IPS-NIHi7 (cell line): ENCODE measurements at regions not wholly inside any gene's neighbourhood (a gene's known extent, or its start where the extent isn't known, plus 50 kb on each side); places are given as distances from the start of the nearest gene placed in this dataset.
A peak's percentile ranks its signal among the peaks of the same experiment; 100 is the strongest.
"Not testable (repeated sequence)": the region's sequence is repeated elsewhere in the genome, so short reads cannot be mapped to it uniquely, and the experiment has no call there.

Experiments
- DNase-seq: peaks from one replicate; pipeline ENCODE4 v3.0.0; 2012; ENCODE audit warnings: mixed read lengths; ENCODE audit errors: extremely low spot score

- DNase-seq: peak; percentile 69
Measured at GRCh38 chr11:11010624-11011127, 152.8 kb upstream of the ZBED5 start.

- no peak for DNase-seq
Measured at GRCh38 chr11:11009179-11009578, 151.3 kb upstream of the ZBED5 start.

DNA sequence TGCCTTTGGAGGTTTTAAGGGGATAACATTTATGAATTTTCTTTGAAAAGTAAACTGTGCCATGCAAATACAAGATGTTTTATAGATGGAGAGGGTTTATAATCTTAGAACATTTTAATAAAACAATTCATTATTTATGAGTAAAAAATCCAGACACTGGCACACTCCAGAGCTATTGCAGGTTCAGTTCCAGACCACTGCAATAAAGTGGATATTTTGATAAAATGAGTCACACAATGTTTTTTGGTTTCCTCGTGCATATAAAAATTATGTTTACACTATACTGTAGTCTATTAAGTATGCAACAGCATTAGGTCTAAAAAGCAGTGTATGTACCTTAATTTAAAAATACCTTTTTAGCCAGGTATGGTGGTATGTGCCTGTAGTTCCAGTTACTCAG lies 146.2 kb upstream of the ZBED5 start:
- DNase-seq: no peak

DNA sequence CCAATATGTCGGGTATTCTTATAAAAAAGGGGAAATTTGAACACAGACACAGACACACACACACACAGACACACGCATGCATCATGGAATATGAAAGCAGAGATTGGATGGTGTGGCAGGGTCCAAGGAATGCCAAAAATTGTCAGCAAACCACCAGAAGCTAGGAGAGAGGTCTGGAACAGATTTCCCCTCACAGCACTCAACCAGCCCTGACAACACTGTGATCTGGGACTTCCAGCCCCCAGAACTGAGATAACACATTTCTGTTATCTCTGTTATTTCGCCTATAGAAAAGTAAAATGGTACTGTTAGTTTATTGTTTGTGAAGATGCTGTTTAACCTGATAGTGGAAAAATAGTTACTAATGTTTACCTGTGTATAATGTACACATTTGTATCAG lies 145.4 kb upstream of the ZBED5 start:
- no peak for DNase-seq

- no peak for DNase-seq
Measured at GRCh38 chr11:11000579-11001283, 142.9 kb upstream of the ZBED5 start.

GRCh38 chr11:10998674-10999073 lies 140.8 kb upstream of the ZBED5 start:
- no peak for DNase-seq

- no peak for DNase-seq
Measured at GRCh38 chr11:10996678-10997077, 138.8 kb upstream of the ZBED5 start.

- no peak for DNase-seq
Measured at GRCh38 chr11:10993640-10994039, 135.8 kb upstream of the ZBED5 start.

DNA sequence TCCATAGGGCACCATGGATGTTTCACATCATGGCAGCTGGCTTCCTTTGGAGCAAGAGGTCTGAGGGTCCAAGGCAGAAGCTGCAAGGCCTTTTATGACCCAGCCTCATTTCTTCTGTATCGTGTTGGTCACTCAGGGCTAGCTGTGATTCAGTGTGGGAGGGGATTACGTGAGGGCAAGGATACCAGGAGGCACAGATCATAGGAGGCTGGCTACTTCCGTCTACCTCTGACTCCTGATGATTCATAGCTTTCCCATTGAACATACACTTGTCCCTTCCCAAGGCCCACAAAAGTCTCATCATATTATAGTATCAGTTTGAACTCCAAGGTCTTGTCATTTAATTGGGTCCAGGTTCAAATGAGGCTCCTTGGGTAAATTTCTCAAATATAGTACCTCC lies 135.3 kb upstream of the ZBED5 start:
- no peak for DNase-seq

GRCh38 chr11:10991393-10991792 lies 133.5 kb upstream of the ZBED5 start:
- no peak for DNase-seq

DNA sequence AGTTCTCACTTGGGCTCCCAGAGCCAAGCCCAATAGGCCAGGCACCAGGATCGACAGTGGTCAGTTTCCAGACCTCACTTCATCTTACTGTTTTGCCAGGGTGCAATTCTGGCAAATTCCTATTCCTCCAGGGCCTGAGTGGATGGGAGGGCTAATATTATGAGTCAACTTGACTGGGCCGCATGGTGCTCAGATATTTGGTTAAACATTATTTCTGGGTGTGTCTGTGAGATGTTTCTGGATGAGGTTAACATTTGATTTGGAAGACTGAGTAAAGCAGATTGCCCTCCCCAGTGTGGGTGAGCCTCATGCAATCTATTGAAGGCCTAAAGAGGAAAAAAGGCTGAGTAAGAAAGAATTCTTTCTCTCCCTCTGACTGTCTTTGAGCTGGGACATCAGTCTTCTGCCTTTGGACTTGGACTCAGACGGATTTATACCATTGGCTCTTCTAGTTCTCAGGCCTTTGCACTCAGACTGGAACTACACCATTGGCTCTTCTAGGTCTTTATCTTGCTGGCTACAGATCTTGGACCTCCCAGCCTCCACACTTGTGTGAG lies 132.9 kb upstream of the ZBED5 start:
- no peak for DNase-seq

- no peak for DNase-seq
Measured at GRCh38 chr11:10990160-10990559, 132.3 kb upstream of the ZBED5 start.

DNA sequence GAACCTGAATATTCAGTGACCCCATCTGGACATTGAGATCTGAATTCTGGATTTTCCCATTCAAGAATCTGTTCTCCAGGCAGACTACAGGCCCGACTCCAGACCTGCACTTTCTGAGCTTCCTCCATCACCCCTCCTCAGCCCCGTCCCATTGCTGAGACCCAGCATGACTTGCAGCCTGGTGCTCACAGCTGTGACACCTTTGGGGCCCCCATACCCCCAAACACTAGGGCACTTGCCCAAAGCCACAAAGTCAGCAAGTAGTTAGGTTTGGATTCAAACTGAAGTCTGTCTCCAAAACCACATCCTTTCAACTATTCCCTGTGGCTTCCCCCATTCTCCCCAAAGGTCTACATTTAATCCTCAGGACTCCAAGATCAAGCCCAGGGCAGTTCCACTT lies 128.2 kb upstream of the ZBED5 start:
- DNase-seq: no peak

DNA sequence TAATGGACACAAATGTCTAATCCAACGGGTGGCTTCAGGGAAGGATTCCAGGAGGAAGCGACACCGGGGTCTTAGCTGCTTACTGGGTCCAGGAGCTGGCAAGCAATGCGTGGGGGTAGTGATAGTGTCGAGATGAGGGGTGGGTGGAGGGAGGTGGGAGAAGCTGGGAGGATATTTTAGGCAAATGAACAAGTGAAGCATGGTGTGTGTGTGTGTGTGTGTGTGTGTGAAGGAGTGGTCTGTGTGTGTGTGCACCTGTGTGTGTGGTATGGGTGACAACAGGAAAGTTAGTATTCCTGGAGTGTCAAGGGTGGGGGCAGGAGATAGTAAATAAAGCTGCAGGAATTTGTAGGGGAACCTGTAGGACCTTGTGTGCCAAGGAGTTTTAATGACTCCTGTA lies 126.9 kb upstream of the ZBED5 start:
- no peak for DNase-seq

GRCh38 chr11:10984250-10984649 lies 126.4 kb upstream of the ZBED5 start:
- DNase-seq: peak; percentile 67

DNA sequence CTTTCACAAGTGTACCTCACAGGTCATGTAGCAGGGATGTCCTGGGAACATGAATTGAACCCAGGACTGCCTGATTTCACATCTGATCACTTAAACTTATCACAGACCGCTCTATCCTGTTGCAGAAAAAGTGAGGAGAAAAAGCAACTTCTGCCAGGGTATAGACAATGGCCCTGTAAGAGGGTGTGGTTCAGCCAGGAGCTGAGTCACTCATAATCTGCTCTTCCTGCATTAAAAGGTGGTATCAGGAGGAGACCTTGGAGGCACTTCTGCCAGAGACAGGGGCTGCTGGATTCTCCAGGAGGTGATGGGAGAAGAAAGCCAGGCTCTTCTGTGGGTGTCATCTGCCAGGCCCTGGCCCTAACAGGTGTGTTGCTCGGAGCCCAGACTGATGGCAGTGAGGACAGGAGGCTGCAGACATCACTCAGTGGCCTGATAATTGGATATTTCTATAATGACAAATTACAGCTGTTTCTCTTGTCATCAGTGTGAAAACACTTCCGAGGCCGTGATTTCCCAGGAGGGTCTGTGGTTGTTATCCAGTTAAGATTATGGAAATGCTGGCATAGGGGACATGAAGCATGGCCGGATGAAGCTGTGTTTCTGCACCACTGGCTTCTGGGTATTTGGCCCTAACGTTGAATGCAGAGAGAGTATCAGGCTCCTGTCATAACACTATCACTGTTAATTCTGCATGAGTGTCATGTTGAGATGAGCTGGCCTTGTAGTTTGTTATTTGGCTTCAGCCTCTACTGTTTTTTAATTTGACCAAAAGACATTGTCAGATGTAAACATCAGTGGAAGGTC lies 125.1 kb upstream of the ZBED5 start:
- DNase-seq: no peak

DNA sequence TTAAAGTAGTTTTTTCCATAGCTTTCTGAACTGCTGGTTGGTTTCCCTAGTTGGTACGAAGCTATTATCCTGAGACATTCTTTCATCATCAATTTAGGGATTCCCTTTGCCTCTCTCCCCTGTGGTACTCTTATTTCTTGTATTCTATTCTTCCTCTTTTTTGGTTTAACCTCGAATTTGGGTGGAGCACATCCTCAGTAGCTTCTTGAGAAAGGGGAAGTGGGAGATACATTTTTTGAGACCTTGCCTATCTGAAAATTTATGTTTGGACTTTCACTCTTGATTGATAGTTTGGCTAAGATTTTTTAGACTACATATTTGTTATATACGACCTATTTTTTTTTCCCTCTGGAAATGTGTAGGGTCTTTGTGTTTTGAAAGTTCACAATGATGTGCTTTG lies 121.7 kb upstream of the ZBED5 start:
- DNase-seq: no peak

DNA sequence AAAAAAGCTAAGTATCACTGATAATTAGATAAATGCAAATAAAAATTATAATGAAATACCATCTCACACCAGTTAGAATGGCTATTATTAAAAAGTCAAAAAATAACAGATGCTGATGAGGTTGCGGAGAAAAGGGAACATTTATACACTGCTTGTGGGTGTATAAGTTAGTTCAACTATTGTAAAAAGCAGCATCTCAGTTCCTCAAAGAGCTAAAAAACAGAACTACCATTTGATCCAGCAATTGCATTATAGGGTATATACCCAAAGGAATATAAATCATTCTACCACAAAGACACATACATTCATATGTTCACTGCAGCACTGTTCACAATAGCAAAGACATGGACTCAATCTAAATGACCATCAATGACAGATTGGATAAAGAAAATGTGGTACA lies 120.3 kb upstream of the ZBED5 start:
- no peak for DNase-seq

- no peak for DNase-seq
Measured at GRCh38 chr11:10975287-10975721, 117.5 kb upstream of the ZBED5 start.

GRCh38 chr11:10973416-10973815 lies 115.6 kb upstream of the ZBED5 start:
- no peak for DNase-seq

- no peak for DNase-seq
Measured at GRCh38 chr11:10970926-10971325, 113.1 kb upstream of the ZBED5 start.

- no peak for DNase-seq
Measured at GRCh38 chr11:10969387-10969786, 111.5 kb upstream of the ZBED5 start.

GRCh38 chr11:10956884-10957283 lies 99.0 kb upstream of the ZBED5 start:
- not testable (repeated sequence) for DNase-seq
